SU-DHL-6 (cell line): ENCODE measurements at regions not wholly inside any gene's neighbourhood (a gene's known extent, or its start where the extent isn't known, plus 50 kb on each side); places are given as distances from the start of the nearest gene placed in this dataset.

Experiments
- H2AFZ ChIP-seq: fragments of 200-600 bp; sonication (generic); 2 replicates; pipeline ENCODE4 v1.6.1; 2014; ENCODE audit warnings: low read depth, mild to moderate bottlenecking, moderate library complexity, mixed read lengths, antibody characterized with exemption, low read length; ENCODE audit not compliant: severe bottlenecking
- H3F3A ChIP-seq: fragments of 200-600 bp; shearing (Covaris generic); 2 replicates; pipeline ENCODE4 v1.6.0; 2016; ENCODE audit warnings: antibody characterized with exemption, mild to moderate bottlenecking; ENCODE audit not compliant: insufficient read depth
- H3K27ac ChIP-seq: fragments of 200-600 bp; sonication (generic); 2 replicates; pipeline ENCODE4 v1.5.1; 2016; ENCODE audit warnings: low read depth, mild to moderate bottlenecking, low read length, moderate library complexity, mixed read lengths
- H3K27me3 ChIP-seq: fragments of 200-600 bp; sonication (generic), shearing (Covaris generic); 2 replicates; pipeline ENCODE4 v1.6.0; 2014; ENCODE audit warnings: mild to moderate bottlenecking, low read length
- H3K36me3 ChIP-seq: fragments of 200-600 bp; sonication (generic); 2 replicates; pipeline ENCODE4 v1.6.1; 2014; ENCODE audit warnings: mild to moderate bottlenecking, low read length, mixed read lengths
- H3K4me2 ChIP-seq: fragments of 300-600, 200-600 bp; shearing (Covaris generic), sonication (generic); 2 replicates; pipeline ENCODE4 v1.6.0; 2014; ENCODE audit warnings: low read length, low read depth, mild to moderate bottlenecking; ENCODE audit not compliant: poor library complexity, severe bottlenecking
- H3K4me3 ChIP-seq: fragments of 200-600 bp; sonication (generic); 2 replicates; pipeline ENCODE4 v1.5.1; 2014; ENCODE audit warnings: antibody characterized with exemption, low read length, mild to moderate bottlenecking, mixed read lengths; ENCODE audit not compliant: insufficient read depth, poor library complexity, severe bottlenecking
- H3K79me2 ChIP-seq: fragments of 200-600 bp; sonication (generic); 2 replicates; pipeline ENCODE4 v1.6.1; 2014; ENCODE audit warnings: mild to moderate bottlenecking, low read length, moderate library complexity; ENCODE audit not compliant: insufficient read depth
- H3K9ac ChIP-seq: fragments of 200-600 bp; sonication (generic); 2 replicates; pipeline ENCODE4 v1.7.0; 2014; ENCODE audit warnings: mild to moderate bottlenecking, low read length
- H3K9me2 ChIP-seq: fragments of 200-600 bp; sonication (generic); replicated peaks from 2 replicates; pipeline ENCODE4 v1.6.1; 2014; ENCODE audit warnings: low read length; ENCODE audit not compliant: insufficient read depth
- H3K9me3 ChIP-seq: fragments of 200-600 bp; sonication (generic); 2 replicates; pipeline ENCODE4 v1.6.1; 2014; ENCODE audit warnings: low read length, mixed read lengths; ENCODE audit not compliant: insufficient read depth
- H4K20me1 ChIP-seq: fragments of 200-600 bp; sonication (generic); 2 replicates; pipeline ENCODE4 v1.6.1; 2014; ENCODE audit warnings: low read depth, mild to moderate bottlenecking, antibody characterized with exemption, low read length, moderate library complexity, mixed read lengths
- EZH2phosphoT487 ChIP-seq: fragments of 200-600 bp; sonication (generic), shearing (Covaris generic); conservative IDR thresholded peaks from 2 replicates; pipeline ENCODE4 v1.6.1; 2018; ENCODE audit warnings: mild to moderate bottlenecking, antibody characterized with exemption, low read length, moderate library complexity, mixed read lengths
- TF ChIP-seq, protein P1 (sequence below): fragments of 200-600 bp; sonication (generic); IDR thresholded peaks from one replicate; pipeline ENCODE4 v1.5.1; 2017; ENCODE audit warnings: antibody characterized with exemption, mild to moderate bottlenecking, low read length, moderate library complexity; ENCODE audit not compliant: insufficient read depth, poor library complexity, severe bottlenecking

DNA sequence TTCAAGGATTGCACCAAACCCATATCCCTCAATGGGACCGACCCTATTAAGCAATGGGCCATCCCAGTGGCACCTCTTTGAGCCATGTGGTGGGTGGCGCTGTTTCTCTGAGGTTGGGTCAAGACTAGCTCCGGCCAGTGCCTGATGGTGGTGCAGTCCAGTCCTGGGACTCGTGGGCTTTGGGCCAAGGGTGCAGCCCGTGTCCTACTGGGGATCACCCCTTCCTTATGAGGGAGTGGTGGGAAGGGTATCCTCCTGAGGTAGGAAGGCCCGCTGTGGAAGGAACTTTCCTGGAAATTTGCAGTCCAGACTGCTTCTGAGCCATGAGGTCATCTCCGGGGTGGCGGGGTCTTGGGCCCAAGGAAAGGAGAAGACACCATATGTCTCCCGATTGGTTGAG lies 231.6 kb downstream of the SNRPN start:
- Histone ChIP-seq H3K9me2 (no peaks in the 10 kb centered on the region), H3K9me3 (no peaks in the 10 kb centered on the region)
- TF ChIP-seq, protein P1, sequence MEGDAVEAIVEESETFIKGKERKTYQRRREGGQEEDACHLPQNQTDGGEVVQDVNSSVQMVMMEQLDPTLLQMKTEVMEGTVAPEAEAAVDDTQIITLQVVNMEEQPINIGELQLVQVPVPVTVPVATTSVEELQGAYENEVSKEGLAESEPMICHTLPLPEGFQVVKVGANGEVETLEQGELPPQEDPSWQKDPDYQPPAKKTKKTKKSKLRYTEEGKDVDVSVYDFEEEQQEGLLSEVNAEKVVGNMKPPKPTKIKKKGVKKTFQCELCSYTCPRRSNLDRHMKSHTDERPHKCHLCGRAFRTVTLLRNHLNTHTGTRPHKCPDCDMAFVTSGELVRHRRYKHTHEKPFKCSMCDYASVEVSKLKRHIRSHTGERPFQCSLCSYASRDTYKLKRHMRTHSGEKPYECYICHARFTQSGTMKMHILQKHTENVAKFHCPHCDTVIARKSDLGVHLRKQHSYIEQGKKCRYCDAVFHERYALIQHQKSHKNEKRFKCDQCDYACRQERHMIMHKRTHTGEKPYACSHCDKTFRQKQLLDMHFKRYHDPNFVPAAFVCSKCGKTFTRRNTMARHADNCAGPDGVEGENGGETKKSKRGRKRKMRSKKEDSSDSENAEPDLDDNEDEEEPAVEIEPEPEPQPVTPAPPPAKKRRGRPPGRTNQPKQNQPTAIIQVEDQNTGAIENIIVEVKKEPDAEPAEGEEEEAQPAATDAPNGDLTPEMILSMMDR: no peak
- no peak for TF ChIP-seq EZH2phosphoT487

DNA sequence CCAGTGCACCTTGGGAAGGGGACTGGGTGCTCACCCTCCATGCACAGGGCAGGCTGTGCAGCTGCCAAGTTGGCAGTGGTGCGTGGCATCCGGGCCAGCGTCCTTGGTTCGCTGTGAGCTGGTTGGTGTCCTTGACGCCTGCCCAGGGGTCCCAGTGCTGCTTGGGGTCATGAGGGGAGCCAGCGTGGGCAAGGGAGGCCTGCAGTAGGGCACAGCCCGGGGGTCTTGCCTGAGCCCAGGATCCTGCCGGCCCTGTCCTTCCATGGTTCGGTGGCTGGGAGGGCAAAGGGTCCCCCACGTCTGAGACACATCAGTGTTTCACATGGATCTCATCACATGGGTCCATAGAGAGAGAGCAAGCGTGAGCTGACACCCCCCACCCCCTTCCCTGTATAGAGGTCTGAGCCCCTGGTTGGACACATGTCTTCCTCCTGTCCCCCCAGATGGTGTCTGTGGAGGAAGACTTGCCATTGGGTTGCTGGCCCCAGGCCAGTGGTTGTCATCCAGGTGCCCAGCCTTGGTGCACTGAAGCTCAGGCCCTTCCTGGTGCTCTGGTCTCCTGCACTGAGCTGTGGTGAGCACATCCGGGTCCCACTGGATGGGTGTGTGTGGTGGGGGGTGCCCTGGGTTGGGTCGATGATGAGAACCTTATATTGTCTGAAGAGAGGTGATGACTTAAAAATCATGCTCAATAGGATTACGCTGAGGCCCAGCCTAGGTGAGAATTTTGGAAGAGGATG lies 232.3 kb downstream of the SNRPN start:
- TF ChIP-seq, protein P1: no peak
- no peak for TF ChIP-seq EZH2phosphoT487
- no peaks in the 10 kb centered on the region for H3F3A ChIP-seq
- H3K27me3 ChIP-seq: no peaks in the 10 kb centered on the region
- no peaks in the 10 kb centered on the region for H3K79me2 ChIP-seq
- no peak overlapping the region for H3K9ac ChIP-seq
- H3K4me2 ChIP-seq: no peak overlapping the region
- H3K4me3 ChIP-seq: no peak overlapping the region
- no peak overlapping the region for H2AFZ ChIP-seq
- no peak overlapping the region for H3K27ac ChIP-seq
- no peaks in the 10 kb centered on the region for H3K9me3 ChIP-seq
- no peaks in the 10 kb centered on the region for H4K20me1 ChIP-seq
- no peaks in the 10 kb centered on the region for H3K9me2 ChIP-seq
- no peaks in the 10 kb centered on the region for H3K36me3 ChIP-seq

More for the DNA sequence above, 231.6 kb downstream of the SNRPN start:
- Histone ChIP-seq H3K36me3 (no peaks in the 10 kb centered on the region), H3K27ac (no peak overlapping the region), H2AFZ (no peak overlapping the region), H3K4me2 (no peak overlapping the region), H3F3A (no peaks in the 10 kb centered on the region), H3K27me3 (no peaks in the 10 kb centered on the region), H4K20me1 (no peaks in the 10 kb centered on the region), H3K4me3 (no peak overlapping the region), H3K9ac (no peak overlapping the region), H3K79me2 (no peaks in the 10 kb centered on the region)

DNA sequence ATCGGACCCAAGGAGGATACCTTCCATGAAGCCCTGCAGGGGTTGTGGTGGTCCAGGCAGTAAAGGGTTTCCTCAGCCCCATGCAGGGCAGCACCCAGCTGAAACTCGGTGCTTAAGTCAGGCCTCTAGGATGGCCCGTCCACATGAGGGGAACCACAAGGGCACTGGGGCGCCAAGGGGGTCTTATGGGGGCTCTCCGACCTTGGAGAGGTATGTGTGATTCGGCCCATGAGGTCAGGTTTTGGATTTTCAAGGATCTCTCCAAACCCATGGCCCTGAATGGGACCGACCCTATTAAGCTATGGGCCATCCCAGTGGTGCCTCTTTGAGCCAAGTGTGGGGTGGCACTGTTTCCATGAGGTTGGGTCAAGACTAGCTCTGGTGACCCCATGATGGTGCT lies 233.3 kb downstream of the SNRPN start:
- Histone ChIP-seq H3K9me3 (no peaks in the 10 kb centered on the region), H3K4me3 (no peak overlapping the region)
- TF ChIP-seq EZH2phosphoT487: no peak
- TF ChIP-seq, protein P1: no peak

More for the DNA sequence above, 233.3 kb downstream of the SNRPN start:
- H3K36me3 ChIP-seq: no peaks in the 10 kb centered on the region
- H4K20me1 ChIP-seq: no peaks in the 10 kb centered on the region
- no peaks in the 10 kb centered on the region for H3F3A ChIP-seq
- H3K9me2 ChIP-seq: no peaks in the 10 kb centered on the region
- no peaks in the 10 kb centered on the region for H3K27me3 ChIP-seq
- no peak overlapping the region for H3K4me2 ChIP-seq
- no peaks in the 10 kb centered on the region for H3K79me2 ChIP-seq
- no peak overlapping the region for H3K9ac ChIP-seq
- no peak overlapping the region for H3K27ac ChIP-seq
- no peak overlapping the region for H2AFZ ChIP-seq
